ENCODE measurements at regions not wholly inside any gene's neighbourhood (a gene's known extent, or its start where the extent isn't known, plus 50 kb on each side); places are given as distances from the start of the nearest gene placed in this dataset.

GRCh38 chr7:41826641-41827040, 123.8 kb upstream of the INHBA start:
- DNase-seq, result no peak

GRCh38 chr7:41825927-41826480, 123.1 kb upstream of the INHBA start:
- peak; percentile 58 for DNase-seq

- DNase-seq, result peak; percentile 84
These were observed 121.4 kb upstream of the INHBA start for GRCh38 chr7:41824284-41824683.

- peak; percentile 38 for DNase-seq
These were observed 119.4 kb upstream of the INHBA start for GRCh38 chr7:41822259-41822817.

- DNase-seq, result no peak
These were observed 118.8 kb upstream of the INHBA start for GRCh38 chr7:41821521-41822213.

- DNase-seq, result no peak
These were observed 117.3 kb upstream of the INHBA start for GRCh38 chr7:41820111-41820671.

GRCh38 chr7:41819645-41820044, 116.8 kb upstream of the INHBA start:
- DNase-seq, result no peak

GRCh38 chr7:41818765-41819398, 116.0 kb upstream of the INHBA start:
- no peak for DNase-seq

- peak; percentile 84 for DNase-seq
These were observed 114.5 kb upstream of the INHBA start for GRCh38 chr7:41817386-41817785.

- peak; percentile 67 for DNase-seq
These were observed 113.2 kb upstream of the INHBA start for GRCh38 chr7:41816111-41816510.

GRCh38 chr7:41814888-41815287, 112.0 kb upstream of the INHBA start:
- no peak for DNase-seq

GRCh38 chr7:41813286-41813685, 110.4 kb upstream of the INHBA start:
- no peak for DNase-seq

GRCh38 chr7:41811941-41812340, 109.1 kb upstream of the INHBA start:
- no peak for DNase-seq

- DNase-seq, result no peak
These were observed 107.2 kb upstream of the INHBA start for GRCh38 chr7:41809940-41810576.

- DNase-seq, result peak; percentile 79
These were observed 106.6 kb upstream of the INHBA start for GRCh38 chr7:41809529-41809939.

GRCh38 chr7:41809116-41809515, 106.2 kb upstream of the INHBA start:
- DNase-seq, result no peak

GRCh38 chr7:41808541-41808940, 105.7 kb upstream of the INHBA start:
- DNase-seq, result no peak

- no peak for DNase-seq
These were observed 100.7 kb upstream of the INHBA start for GRCh38 chr7:41803569-41803968.

- DNase-seq, result peak; percentile 41
These were observed 93.4 kb upstream of the INHBA start for GRCh38 chr7:41796331-41796730.

- no peak for DNase-seq
These were observed 92.5 kb upstream of the INHBA start for GRCh38 chr7:41795276-41795833.

GRCh38 chr7:41793556-41793955, 90.7 kb upstream of the INHBA start:
- DNase-seq, result no peak

GRCh38 chr7:41792120-41792519, 89.2 kb upstream of the INHBA start:
- no peak for DNase-seq

GRCh38 chr7:41788556-41788955, 85.7 kb upstream of the INHBA start:
- no peak for DNase-seq

Measured in fibroblast of skin of right biceps (primary cell).